ENCODE measurements at regions not wholly inside any gene's neighbourhood (a gene's known extent, or its start where the extent isn't known, plus 50 kb on each side); places are given as distances from the start of the nearest gene placed in this dataset.

- TF ChIP-seq YY1 (IDR thresholded peaks at IDR 0.05; ENCODE audit: insufficient read depth, insufficient read length), result no peak
- no peak for TF ChIP-seq ZNF274 (IDR thresholded peaks at IDR 0.05; ENCODE audit: low read depth, low read length)
These were observed 226.9 kb upstream of the SHH start for GRCh38 chr7:156039194-156039593.
